H1 (cell line): ENCODE measurements at regions not wholly inside any gene's neighbourhood (a gene's known extent, or its start where the extent isn't known, plus 50 kb on each side); places are given as distances from the start of the nearest gene placed in this dataset.

Source experiments
- CTCF ChIA-PET: fragments of 300-600 bp; sonication (Branson Sonifier 250); formaldehyde crosslinking; loops from one replicate; lab custom pipeline; 2021; ENCODE audit not compliant: partially characterized antibody; lab: Charles Lee
- POLR2A ChIA-PET: fragments of 300-600 bp; sonication (Branson Sonifier 250); formaldehyde crosslinking; loops from one replicate; lab custom pipeline; 2021; ENCODE audit warnings: inconsistent platforms; ENCODE audit not compliant: partially characterized antibody; lab: Charles Lee
- DNase-seq, 2 experiments: peaks; one replicate each; pipeline versions ENCODE4 v3.0.0 to v3.0.0-alpha.2; 2010 to 2022; ENCODE audit warnings: low spot score in 2 of 2, low read depth in 1 of 2, mixed read lengths in 1 of 2
- FAIRE-seq: peaks from 2 replicates; lab custom pipeline; 2011; peaks lifted over from hg19 to GRCh38; lab: Jason Lieb, UNC
- H2AFZ ChIP-seq: 2 replicates; pipeline ENCODE4 v1.8.1; 2012; ENCODE audit warnings: low read length, inconsistent platforms
- H2AK5ac ChIP-seq: 2 replicates; pipeline ENCODE4 v1.6.1; 2013; ENCODE audit warnings: low read depth, low read length
- H2BK120ac ChIP-seq: replicated peaks from 2 replicates; pipeline ENCODE3; 2013; ENCODE audit warnings: low read depth, low read length, inconsistent platforms
- H2BK12ac ChIP-seq: 2 replicates; pipeline ENCODE4 v1.6.1; 2013; ENCODE audit warnings: low read depth, low read length
- H2BK15ac ChIP-seq: 2 replicates; pipeline ENCODE4 v1.6.1; 2013; ENCODE audit warnings: low read length
- H2BK20ac ChIP-seq: 2 replicates; pipeline ENCODE4 v1.6.1; 2013; ENCODE audit warnings: low read length
- H2BK5ac ChIP-seq: 2 replicates; pipeline ENCODE4 v1.6.1; 2013; ENCODE audit warnings: low read depth, low read length
- H3K14ac ChIP-seq: 2 replicates; pipeline ENCODE4 v1.6.1; 2013; ENCODE audit warnings: inconsistent platforms; ENCODE audit not compliant: insufficient read length
- H3K18ac ChIP-seq: 2 replicates; pipeline ENCODE4 v1.6.1; 2013; ENCODE audit warnings: low read length; ENCODE audit errors: extremely low read depth
- H3K23ac ChIP-seq: 2 replicates; pipeline ENCODE4 v1.6.1; 2013; ENCODE audit warnings: inconsistent platforms; ENCODE audit not compliant: insufficient read length
- H3K23me2 ChIP-seq: 2 replicates; pipeline ENCODE4 v1.6.1; 2013; ENCODE audit warnings: low read depth, low read length
- H3K27ac ChIP-seq: 2 replicates; pipeline ENCODE4 v1.6.1; 2011; ENCODE audit warnings: low read depth, low read length, inconsistent platforms
- H3K27me3 ChIP-seq, 4 experiments: replicated peaks in 1 of 4; 1 replicate in 1 of 4; 2 replicates in 3 of 4; pipeline versions ENCODE4 v1.6.1 to v1.8.1; 2011 to 2013; ENCODE audit warnings: low read length in 3 of 4, mild to moderate bottlenecking in 3 of 4, inconsistent platforms in 2 of 4, mixed read lengths in 2 of 4, moderate library complexity in 1 of 4; ENCODE audit not compliant: control insufficient read depth in 3 of 4, insufficient read depth in 3 of 4; ENCODE audit errors: extremely low read depth in 1 of 4
- H3K36me3 ChIP-seq, 4 experiments: 2 replicates each; pipeline versions ENCODE4 v1.6.1 to v1.8.1; 2011 to 2013; ENCODE audit warnings: mild to moderate bottlenecking in 4 of 4, low read length in 3 of 4, moderate library complexity in 2 of 4, control low read depth in 1 of 4, inconsistent platforms in 1 of 4; ENCODE audit not compliant: insufficient read depth in 4 of 4, control insufficient read depth in 2 of 4
- H3K4ac ChIP-seq: replicated peaks from 2 replicates; pipeline ENCODE3; 2013; ENCODE audit warnings: low read length, low read depth, mixed read lengths, inconsistent platforms; ENCODE audit not compliant: insufficient read length
- H3K4me1 ChIP-seq, 4 experiments: replicated peaks in 1 of 4; 1 replicate in 1 of 4; 2 replicates in 3 of 4; pipeline versions ENCODE4 v1.6.1 to v1.8.1; 2011 to 2013; ENCODE audit warnings: low read length in 3 of 4, inconsistent platforms in 2 of 4, mixed read lengths in 1 of 4; ENCODE audit not compliant: insufficient read depth in 4 of 4, control insufficient read depth in 3 of 4
- H3K4me2 ChIP-seq, 2 experiments: 2 replicates each; pipeline versions ENCODE4 v1.6.1 to v1.8.1; 2011 to 2013; ENCODE audit warnings: low read depth in 2 of 2, low read length in 2 of 2, control low read depth in 1 of 2, inconsistent platforms in 1 of 2, mild to moderate bottlenecking in 1 of 2; ENCODE audit not compliant: insufficient read depth in 1 of 2
- H3K4me3 ChIP-seq, 4 experiments: fragments of 200-600, 300-600 bp in 1 of 4; sonication (generic), shearing (Covaris generic), sonication (Bioruptor Twin) in 1 of 4; 2 replicates each; pipeline versions ENCODE4 v1.5.1 to v1.8.1; 2011 to 2016; ENCODE audit warnings: low read length in 4 of 4, low read depth in 3 of 4, control low read depth in 2 of 4, inconsistent platforms in 2 of 4, mild to moderate bottlenecking in 2 of 4, mixed read lengths in 1 of 4, moderate library complexity in 1 of 4; ENCODE audit not compliant: insufficient read depth in 2 of 4; ENCODE audit errors: extremely low read depth in 1 of 4
- H3K56ac ChIP-seq: replicated peaks from 2 replicates; pipeline ENCODE3; 2013; ENCODE audit warnings: low read depth, mild to moderate bottlenecking, mixed read lengths, low read length, inconsistent platforms; ENCODE audit not compliant: insufficient read length
- H3K79me1 ChIP-seq: 2 replicates; pipeline ENCODE4 v1.6.1; 2013; ENCODE audit warnings: low read depth, low read length, control low read depth
- H3K79me2 ChIP-seq, 2 experiments: 2 replicates each; pipeline versions ENCODE4 v1.6.1 to v1.8.1; 2012 to 2013; ENCODE audit warnings: low read length in 2 of 2, mild to moderate bottlenecking in 2 of 2, inconsistent platforms in 1 of 2; ENCODE audit not compliant: insufficient read depth in 2 of 2, control insufficient read depth in 1 of 2
- H3K9ac ChIP-seq, 4 experiments: replicated peaks in 1 of 4; 1 replicate in 1 of 4; 2 replicates in 3 of 4; pipeline versions ENCODE4 v1.6.1 to v1.8.1; 2011 to 2013; ENCODE audit warnings: low read depth in 3 of 4, low read length in 3 of 4, control low read depth in 2 of 4, mild to moderate bottlenecking in 2 of 4, moderate library complexity in 2 of 4, inconsistent platforms in 1 of 4; ENCODE audit errors: extremely low read depth in 1 of 4
- H3K9me3 ChIP-seq, 2 experiments: 2 replicates each; pipeline versions ENCODE4 v1.6.1 to v1.8.1; 2012 to 2013; ENCODE audit warnings: mild to moderate bottlenecking in 2 of 2, moderate library complexity in 2 of 2, control low read depth in 1 of 2, inconsistent platforms in 1 of 2, low read depth in 1 of 2, low read length in 1 of 2, mixed read lengths in 1 of 2; ENCODE audit not compliant: insufficient read depth in 2 of 2
- H4K20me1 ChIP-seq, 2 experiments: replicated peaks in 1 of 2; 2 replicates each; pipeline versions ENCODE3 to v1.8.1; 2011 to 2013; ENCODE audit warnings: inconsistent platforms in 2 of 2, low read length in 2 of 2, mild to moderate bottlenecking in 1 of 2; ENCODE audit not compliant: insufficient read depth in 2 of 2, control insufficient read depth in 1 of 2
- H4K5ac ChIP-seq: 2 replicates; pipeline ENCODE4 v1.6.1; 2013; ENCODE audit warnings: low read length, low read depth, mixed read lengths, inconsistent platforms; ENCODE audit not compliant: insufficient read length
- H4K8ac ChIP-seq: 2 replicates; pipeline ENCODE4 v1.8.0; 2013; ENCODE audit warnings: mild to moderate bottlenecking, moderate library complexity, low read length, inconsistent platforms; ENCODE audit not compliant: insufficient read depth; ENCODE audit errors: extremely low read depth
- H4K91ac ChIP-seq: replicated peaks from 2 replicates; pipeline ENCODE3; 2013; ENCODE audit warnings: low read length, mixed read lengths, inconsistent platforms; ENCODE audit not compliant: insufficient read length
- BACH1 ChIP-seq: IDR thresholded peaks from 2 replicates; pipeline ENCODE4 v1.6.1; 2012; ENCODE audit warnings: low read length, improper control_type of control experiment
- CBX8 ChIP-seq: fragments of 300-800, 300-1000 bp; sonication (generic); IDR thresholded peaks from 2 replicates; pipeline ENCODE4 v1.7.1; 2016; ENCODE audit warnings: low read depth, low read length, borderline replicate concordance
- CTCF ChIP-seq, 3 experiments: IDR thresholded peaks; 1 replicate in 2 of 3; 2 replicates in 1 of 3; pipeline versions ENCODE4 v1.5.1 to v1.6.1; 2011; ENCODE audit warnings: low read length in 3 of 3, mild to moderate bottlenecking in 3 of 3, inconsistent platforms in 2 of 3, low read depth in 1 of 3, moderate library complexity in 1 of 3; ENCODE audit not compliant: insufficient read depth in 1 of 3; ENCODE audit errors: control extremely low read depth in 1 of 3
- EGR1 ChIP-seq: IDR thresholded peaks from 2 replicates; pipeline ENCODE4 v1.6.1; 2011; ENCODE audit warnings: low read depth, low read length, borderline replicate concordance
- FOSL1 ChIP-seq: IDR thresholded peaks from 2 replicates; pipeline ENCODE4 v1.6.1; 2011; ENCODE audit warnings: mild to moderate bottlenecking, low read depth, low read length, moderate library complexity; ENCODE audit not compliant: insufficient read depth
- MAFK ChIP-seq: IDR thresholded peaks from 2 replicates; pipeline ENCODE4 v1.6.1; 2012; ENCODE audit warnings: low read depth, mild to moderate bottlenecking, improper control_type of control experiment, low read length
- NANOG ChIP-seq: IDR thresholded peaks from 2 replicates; pipeline ENCODE4 v1.6.1; 2011; ENCODE audit warnings: low read length, low read depth, mild to moderate bottlenecking, inconsistent platforms; ENCODE audit not compliant: insufficient read depth, poor library complexity, severe bottlenecking
- NRF1 ChIP-seq: IDR thresholded peaks from 2 replicates; pipeline ENCODE4 v1.6.1; 2011; ENCODE audit warnings: mild to moderate bottlenecking, low read depth, low read length, improper control_type of control experiment
- SP1 ChIP-seq: IDR thresholded peaks from 2 replicates; pipeline ENCODE4 v1.6.1; 2011; ENCODE audit warnings: low read depth, low read length
- WGBS, 2 experiments: shearing (Covaris generic) in 1 of 2; methylation state at CpG; one replicate each; pipeline versions ENCODE4 v1.1.6 to v1.1.7; 2013 to 2015; ENCODE audit warnings: low lambda C conversion rate in 2 of 2, mixed read lengths in 2 of 2, inconsistent platforms in 1 of 2, low coverage in 1 of 2, missing lambda C conversion rate in 1 of 2; ENCODE audit not compliant: insufficient replicate concordance in 2 of 2, insufficient coverage in 1 of 2, insufficient read length in 1 of 2; ENCODE audit errors: extremely low coverage in 1 of 2, missing lambda C conversion rate in 1 of 2; 5-methylcytosine and 5-hydroxymethylcytosine counted together

- POLR2A ChIA-PET, result no interaction called here
- Histone ChIP-seq H3K14ac (no peak overlapping the region), H3K4me1 (no peaks in the 10 kb centered on the region), H4K5ac (no peak overlapping the region), H3K9ac (no peak overlapping the region), H2AFZ (no peak overlapping the region), H3K23me2 (no peaks in the 10 kb centered on the region), H3K4me2 (no peak overlapping the region), H3K18ac (no peak overlapping the region), H3K79me1 (no peaks in the 10 kb centered on the region), H4K8ac (no peak overlapping the region), H3K4ac (no peak overlapping the region), H3K79me2 (no peaks in the 10 kb centered on the region), H2BK20ac (no peak overlapping the region), H3K27ac (no peak overlapping the region), H2BK15ac (no peak overlapping the region), H4K91ac (no peak overlapping the region), H4K20me1 (no peaks in the 10 kb centered on the region), H2BK120ac (no peak overlapping the region), H2BK5ac (no peak overlapping the region), H2BK12ac (no peak overlapping the region), H3K27me3 (no peaks in the 10 kb centered on the region), H3K4me3 (no peak overlapping the region), H3K56ac (no peak overlapping the region), H2AK5ac (no peak overlapping the region), H3K23ac (no peak overlapping the region), H3K36me3 (no peaks in the 10 kb centered on the region), H3K9me3 (no peaks in the 10 kb centered on the region)
- WGBS, 2 experiments, result 100% methylated on average over 1 of the region's 1 CpG; no CpG with 5 or more reads in 1 of the 2 experiments
- no peak for FAIRE-seq
- DNase-seq, result no peak
- CTCF ChIA-PET, result interaction anchor here (0.5 kb wide), 1 partner anchor 387 kb away, joined by 3 read pairs; no protein-coding TSS in a partner anchor
- TF ChIP-seq NRF1 (no peak), CTCF (IDR thresholded peaks at IDR 0.05; ENCODE audit: control extremely low read depth in 1 of 3, insufficient read depth in 1 of 3, low read depth in 1 of 3, low read length in 3 of 3) (no peak), NANOG (no peak), FOSL1 (no peak), MAFK (no peak), BACH1 (no peak), CBX8 (no peak), SP1 (no peak), EGR1 (no peak)
These were observed 105.6 kb upstream of the GDNF start for GRCh38 chr5:37945446-37945845.
